ENCODE measurements at regions not wholly inside any gene's neighbourhood (a gene's known extent, or its start where the extent isn't known, plus 50 kb on each side); places are given as distances from the start of the nearest gene placed in this dataset.
"Not testable (repeated sequence)": the region's sequence is repeated elsewhere in the genome, so short reads cannot be mapped to it uniquely, and the experiment has no call there.

- DNase-seq (ENCODE audit: low read depth in 3 of 3, low spot score in 1 of 3) = no peak
Observed at GRCh38 chr6:4677011-4677750, 99.0 kb upstream of the CDYL start.

GRCh38 chr6:4676016-4676415, 100.2 kb upstream of the CDYL start:
- no peak for DNase-seq (ENCODE audit: low read depth in 3 of 3, low spot score in 1 of 3)

DNA sequence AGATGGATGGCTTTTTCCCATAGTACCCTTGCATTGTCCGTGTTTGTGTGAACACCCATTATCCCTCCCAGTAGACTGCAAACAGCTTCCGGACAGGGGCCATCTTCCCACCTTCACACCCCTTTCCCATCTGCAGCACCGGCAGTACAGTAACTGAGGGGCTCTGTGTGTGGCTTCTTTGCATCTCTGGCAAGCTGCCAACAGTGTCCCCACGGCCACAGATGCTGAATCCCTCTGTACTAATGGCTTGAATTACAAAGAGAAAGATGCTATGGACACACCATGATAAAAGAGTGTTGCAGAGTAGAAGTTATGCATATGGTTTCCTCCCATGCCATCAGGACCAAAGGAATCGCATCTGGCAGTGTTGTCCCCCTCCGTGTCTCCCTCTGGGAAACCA, 101.1 kb upstream of the CDYL start:
- DNase-seq (ENCODE audit: low read depth in 3 of 3, low spot score in 1 of 3) = no peak

DNA sequence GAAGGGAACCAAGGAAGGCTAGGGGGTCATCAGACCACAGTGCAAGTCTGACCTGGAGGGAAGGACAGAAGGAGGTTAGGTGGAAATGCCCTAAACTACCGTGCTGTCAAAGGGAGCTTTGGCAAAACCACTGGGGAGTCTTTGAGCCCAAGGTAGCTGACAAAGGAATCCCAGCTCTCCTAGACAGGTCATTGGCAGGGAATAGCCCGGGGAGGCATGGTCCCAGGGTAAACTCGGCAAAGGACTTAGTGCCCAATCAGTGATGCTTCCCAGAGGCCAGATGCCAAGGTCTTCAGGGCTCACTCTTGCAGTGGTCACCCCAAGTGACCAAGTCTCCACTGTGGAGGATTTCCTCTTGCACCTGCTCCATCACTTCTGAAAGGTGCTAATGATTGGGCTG, 102.3 kb upstream of the CDYL start:
- no peak for DNase-seq (ENCODE audit: low read depth in 3 of 3, low spot score in 1 of 3)

DNA sequence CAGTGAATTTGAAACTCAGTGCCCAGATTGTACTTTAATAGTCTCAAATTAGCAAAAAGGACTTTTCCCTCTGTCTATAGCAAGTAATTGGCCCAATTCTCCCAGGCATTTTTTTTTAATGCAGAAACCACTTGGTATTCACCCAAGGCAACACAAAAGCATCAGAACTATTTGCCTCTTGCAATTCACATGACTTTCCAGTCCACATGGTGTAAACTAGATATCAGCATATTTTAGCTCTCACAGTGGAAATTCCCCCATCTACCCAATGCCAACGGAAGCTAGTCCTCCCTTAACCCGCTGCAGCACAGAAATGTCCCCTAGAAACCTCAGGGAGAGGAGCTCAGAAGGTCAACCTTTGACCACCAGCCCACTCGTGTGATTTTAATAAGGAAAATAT, 103.4 kb upstream of the CDYL start:
- no peak for DNase-seq (ENCODE audit: low read depth in 3 of 3, low spot score in 1 of 3)

GRCh38 chr6:4671587-4672115, 104.6 kb upstream of the CDYL start:
- no peak for DNase-seq (ENCODE audit: low read depth in 3 of 3, low spot score in 1 of 3)

DNA sequence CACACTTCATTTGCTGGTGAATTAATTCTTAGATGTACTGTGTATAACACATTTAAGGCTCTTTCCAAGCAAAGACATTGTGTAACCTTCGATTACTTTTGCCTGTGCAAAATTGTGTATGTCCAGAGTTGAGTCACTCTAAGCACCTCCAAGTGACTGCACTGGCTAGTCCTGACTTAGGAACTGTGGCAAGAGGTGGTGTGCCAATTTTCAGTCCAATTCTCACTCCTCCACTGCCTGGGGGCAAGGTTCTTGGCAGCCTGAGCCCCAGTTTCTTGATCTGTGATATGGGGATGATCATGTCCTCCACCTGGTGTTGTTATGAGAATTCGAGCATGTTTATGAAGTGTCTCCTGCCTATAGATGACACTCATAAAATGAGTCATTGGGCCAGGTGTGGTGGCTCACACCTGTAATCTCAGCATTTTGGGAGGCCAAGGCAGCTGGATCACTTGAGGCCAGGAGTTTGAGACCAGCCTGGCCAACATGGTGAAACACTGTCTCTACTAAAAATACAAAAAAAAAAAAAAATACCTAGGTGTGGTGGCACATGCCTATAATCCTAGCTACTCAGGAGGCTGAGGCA, 105.3 kb upstream of the CDYL start:
- DNase-seq (ENCODE audit: low read depth in 3 of 3, low spot score in 1 of 3) = no peak

DNA sequence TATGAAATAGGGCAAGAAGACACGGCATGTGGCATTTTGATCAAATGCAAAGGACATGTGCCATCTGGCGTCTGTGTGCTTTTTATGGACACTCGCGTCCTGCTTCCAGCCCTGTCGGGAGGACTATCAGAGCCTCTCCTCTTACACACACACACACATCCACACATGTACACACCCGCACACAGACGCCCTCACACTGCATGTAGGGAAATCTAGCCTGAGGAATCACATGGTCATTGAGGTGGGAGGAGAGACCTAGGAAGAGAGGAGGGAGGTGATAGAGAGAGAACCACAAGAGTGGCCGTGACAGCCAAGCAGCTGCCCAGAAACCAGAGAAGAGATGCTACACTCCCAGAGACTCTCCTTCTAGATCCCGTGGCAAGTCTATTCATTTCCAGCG, 105.9 kb upstream of the CDYL start:
- DNase-seq (ENCODE audit: low read depth in 3 of 3, low spot score in 1 of 3) = no peak

GRCh38 chr6:4668271-4669179, 107.7 kb upstream of the CDYL start:
- DNase-seq (ENCODE audit: low read depth in 3 of 3, low spot score in 1 of 3) = no peak

GRCh38 chr6:4667591-4667990, 108.6 kb upstream of the CDYL start:
- DNase-seq (ENCODE audit: low read depth in 3 of 3, low spot score in 1 of 3) = no peak

GRCh38 chr6:4666886-4667513, 109.2 kb upstream of the CDYL start:
- DNase-seq (ENCODE audit: low read depth in 3 of 3, low spot score in 1 of 3) = no peak

DNA sequence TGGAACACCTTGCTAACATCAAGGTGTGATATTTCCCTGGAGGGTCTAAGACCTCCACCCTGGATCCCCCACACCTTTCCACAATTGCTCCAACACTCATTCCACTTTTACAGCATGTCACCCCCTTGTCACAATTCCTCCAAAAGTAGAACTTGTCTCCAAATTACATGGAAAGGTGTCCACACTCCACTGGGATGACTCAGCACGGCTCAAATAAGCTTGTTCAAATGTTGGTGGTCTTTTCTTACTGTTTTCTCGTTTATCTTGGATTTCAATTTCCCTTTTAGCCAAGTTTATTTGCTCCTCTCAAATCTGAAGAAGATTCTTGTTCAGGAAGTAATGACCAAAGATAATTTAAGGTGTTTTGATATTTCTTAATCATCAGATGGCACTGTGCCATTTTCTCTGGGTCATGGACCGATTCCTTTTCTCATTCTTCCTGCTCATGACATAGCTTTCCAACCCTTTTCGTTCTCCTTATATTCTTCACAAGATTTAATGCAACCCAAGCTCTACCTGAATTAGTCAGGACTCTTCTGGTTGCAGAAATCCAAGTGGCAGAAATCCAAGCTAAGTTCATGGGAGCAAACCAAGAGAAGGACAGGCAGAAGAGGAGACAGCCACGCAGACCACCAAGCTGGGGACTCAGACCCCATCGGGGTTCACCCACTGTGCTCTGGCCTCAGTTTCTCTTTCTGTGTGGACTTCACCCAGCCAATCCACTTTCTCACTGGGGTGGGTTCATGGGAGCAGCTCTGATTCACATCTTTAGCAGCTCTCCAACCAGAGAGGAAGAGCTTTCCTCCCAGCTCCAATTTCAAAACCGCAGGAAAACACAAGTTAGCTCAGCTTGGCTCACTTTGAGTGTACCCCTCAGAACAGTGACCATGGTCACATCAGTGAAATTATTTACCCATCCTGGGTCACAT, 110.5 kb upstream of the CDYL start:
- no peak for DNase-seq (ENCODE audit: low read depth in 3 of 3, low spot score in 1 of 3)

DNA sequence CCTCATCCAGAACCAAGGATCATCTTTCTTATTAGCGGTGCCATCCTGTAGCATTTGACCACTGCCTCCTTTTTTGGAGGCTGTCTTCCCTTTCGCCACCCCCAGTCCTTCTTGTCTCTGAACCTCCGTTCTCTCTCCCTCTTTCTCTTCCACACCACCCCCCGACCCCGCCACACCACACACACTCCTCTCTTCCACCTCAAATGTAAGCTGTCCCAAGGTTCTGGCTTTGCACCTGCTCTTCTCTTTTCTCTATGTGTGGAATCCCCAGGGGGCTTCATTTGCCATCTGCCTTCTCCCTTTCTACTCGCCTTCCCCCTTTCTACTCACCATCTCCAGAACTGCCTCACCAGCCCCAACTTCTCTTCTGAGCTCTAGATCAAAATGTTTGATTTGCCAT, 111.3 kb upstream of the CDYL start:
- no peak for DNase-seq (ENCODE audit: low read depth in 3 of 3, low spot score in 1 of 3)

GRCh38 chr6:4664117-4664626, 112.0 kb upstream of the CDYL start:
- no peak for DNase-seq (ENCODE audit: low read depth in 3 of 3, low spot score in 1 of 3)

GRCh38 chr6:4662886-4663285, 113.3 kb upstream of the CDYL start:
- DNase-seq (ENCODE audit: low read depth in 3 of 3, low spot score in 1 of 3) = no peak

GRCh38 chr6:4661391-4661790, 114.8 kb upstream of the CDYL start:
- no peak for DNase-seq (ENCODE audit: low read depth in 3 of 3, low spot score in 1 of 3)

DNA sequence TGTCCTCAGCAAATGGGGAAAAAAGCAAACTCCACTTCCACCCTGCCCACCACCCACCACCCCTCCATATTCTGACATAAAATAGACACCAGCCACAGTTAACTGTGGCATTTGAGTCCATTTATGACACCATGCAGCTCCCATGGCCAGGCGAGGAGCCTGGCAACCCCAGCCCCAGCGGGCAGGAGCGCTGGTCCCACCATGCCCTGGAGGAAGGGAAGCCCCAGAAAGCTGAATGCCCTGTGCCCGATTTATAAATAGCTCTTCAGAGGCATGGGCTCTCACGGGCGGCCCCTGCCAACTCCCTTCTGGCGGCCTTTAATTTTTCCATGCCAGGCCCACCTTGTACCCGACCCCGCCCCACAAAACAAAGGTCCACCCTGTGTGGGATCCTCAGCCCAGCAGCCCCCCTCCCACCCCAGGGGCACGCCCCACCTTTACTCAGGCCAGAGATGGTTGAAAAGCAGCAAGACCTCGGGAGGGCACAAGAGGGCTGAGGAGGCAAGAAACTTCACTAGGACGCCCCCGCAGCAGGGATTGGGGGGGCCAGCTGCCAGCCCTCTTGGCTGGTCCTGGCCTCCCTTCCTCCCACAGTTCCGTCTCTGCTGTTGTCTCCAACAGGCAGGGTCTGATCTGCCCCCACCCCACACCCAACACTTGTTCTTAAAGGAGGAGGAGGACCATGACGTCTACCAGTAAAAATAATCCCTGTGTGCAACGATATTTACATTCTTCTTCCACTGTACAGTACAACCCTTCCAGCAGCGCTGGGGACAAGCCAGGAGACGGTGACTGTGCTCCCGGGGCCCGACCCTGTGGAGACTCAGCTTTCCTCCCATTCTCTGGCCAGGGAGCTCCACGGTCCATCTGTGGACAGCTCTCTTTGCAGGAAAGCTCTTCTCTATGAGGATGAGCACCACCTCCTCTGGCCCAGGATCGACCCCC, 115.6 kb upstream of the CDYL start:
- DNase-seq (ENCODE audit: low read depth in 3 of 3, low spot score in 1 of 3) = no peak

DNA sequence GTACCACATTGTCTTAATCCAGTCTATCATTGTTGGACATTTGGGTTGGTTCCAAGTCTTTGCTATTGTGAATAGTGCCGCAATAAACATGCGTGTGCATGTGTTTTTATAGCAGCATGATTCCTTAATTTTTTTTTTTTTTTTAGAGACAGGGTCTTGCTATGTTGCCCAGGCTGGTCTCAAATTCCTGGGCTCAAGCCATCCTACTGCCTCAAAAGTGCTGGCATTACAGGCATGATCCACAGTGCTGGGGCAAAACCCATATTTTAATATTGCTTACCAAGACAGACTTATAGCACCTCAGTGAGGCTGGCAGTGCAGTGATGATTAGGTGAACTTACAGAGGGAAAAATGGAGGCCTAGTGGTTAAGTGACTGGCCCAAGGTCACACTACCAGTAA, 116.5 kb upstream of the CDYL start:
- not testable (repeated sequence) for DNase-seq (ENCODE audit: low read depth in 3 of 3, low spot score in 1 of 3)

DNA sequence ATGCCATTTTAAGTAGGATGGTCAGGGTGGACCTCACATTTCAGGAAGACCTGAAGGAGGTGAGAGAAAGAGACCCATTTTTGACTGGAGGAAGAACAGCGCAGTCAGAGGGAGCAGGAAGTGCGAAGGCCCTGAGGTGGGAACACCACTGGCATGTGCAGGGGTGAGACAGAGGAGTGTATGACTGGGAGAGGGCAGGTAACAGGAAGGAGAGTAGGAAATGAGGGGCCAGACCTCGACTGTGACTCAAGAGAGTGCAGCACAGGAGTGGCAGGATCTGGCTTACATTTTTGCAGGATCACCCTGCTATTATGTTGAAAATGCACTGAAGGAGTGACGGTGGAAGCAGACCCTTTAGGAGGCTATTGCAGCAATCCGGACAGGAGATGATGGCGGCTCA, 117.7 kb upstream of the CDYL start:
- DNase-seq (ENCODE audit: low read depth in 3 of 3, low spot score in 1 of 3) = no peak
